PC-9 (cell line): ENCODE measurements at regions not wholly inside any gene's neighbourhood (a gene's known extent, or its start where the extent isn't known, plus 50 kb on each side); places are given as distances from the start of the nearest gene placed in this dataset.

Source experiments
- BruUV-seq: library from RNA; stranded (reverse); fragments of 400-500 nt; replicated peaks from 2 replicates; lab custom pipeline; 2021; lab: Mats Ljungman, UMichigan
- CTCF ChIA-PET: fragments of 300-600 bp; sonication (Branson Sonifier 250); formaldehyde crosslinking; loops from one replicate; lab custom pipeline; 2022; ENCODE audit warnings: antibody characterized with exemption; lab: Charles Lee
- POLR2A ChIA-PET: fragments of 300-600 bp; sonication (Branson Sonifier 250); formaldehyde crosslinking; loops from one replicate; lab custom pipeline; 2022; ENCODE audit warnings: antibody characterized with exemption; ENCODE audit not compliant: unreplicated experiment; lab: Charles Lee
- DNase-seq, 2 experiments: peaks; one replicate each; pipeline versions ENCODE4 v3.0.0 to v3.0.0-alpha.2; 2015 to 2022; ENCODE audit warnings: mixed read lengths in 1 of 2
- H2AFZ ChIP-seq: fragments of 200-600 bp; sonication (generic); 2 replicates; pipeline ENCODE4 v1.8.1; 2017; ENCODE audit warnings: antibody characterized with exemption
- H3F3A ChIP-seq: fragments of 200-600 bp; sonication (generic); 2 replicates; pipeline ENCODE4 v1.8.1; 2017; ENCODE audit warnings: antibody characterized with exemption, mild to moderate bottlenecking, low read depth; ENCODE audit not compliant: insufficient read depth
- H3K27ac ChIP-seq: fragments of 200-600 bp; sonication (generic); 2 replicates; pipeline ENCODE4 v1.6.1; 2016; ENCODE audit warnings: mixed run types
- H3K27me3 ChIP-seq: fragments of 200-600 bp; sonication (generic); 2 replicates; pipeline ENCODE4 v1.6.1; 2016; ENCODE audit warnings: low read depth, mixed run types; ENCODE audit not compliant: insufficient read depth
- H3K36me3 ChIP-seq: fragments of 200-600 bp; sonication (generic); 2 replicates; pipeline ENCODE4 v1.6.1; 2016; ENCODE audit warnings: low read depth, mixed run types
- H3K4me1 ChIP-seq: fragments of 200-600 bp; sonication (generic); replicated peaks from 2 replicates; pipeline ENCODE4 v1.6.1; 2016; ENCODE audit warnings: mixed run types; ENCODE audit not compliant: insufficient read depth
- H3K4me2 ChIP-seq: fragments of 200-600 bp; sonication (generic); 2 replicates; pipeline ENCODE4 v1.6.1; 2017; ENCODE audit warnings: mixed run types
- H3K4me3 ChIP-seq: fragments of 200-600 bp; sonication (generic); 2 replicates; pipeline ENCODE4 v1.6.1; 2016; ENCODE audit warnings: mixed run types
- H3K79me2 ChIP-seq: fragments of 200-600 bp; sonication (generic); 2 replicates; pipeline ENCODE4 v1.6.1; 2017; ENCODE audit warnings: low read depth, mixed run types
- H3K9me2 ChIP-seq: fragments of 200-600 bp; sonication (generic); 2 replicates; pipeline ENCODE4 v1.8.1; 2017; ENCODE audit warnings: mild to moderate bottlenecking; ENCODE audit not compliant: insufficient read depth
- H3K9me3 ChIP-seq: fragments of 200-600 bp; sonication (generic); 2 replicates; pipeline ENCODE4 v1.8.1; 2016; ENCODE audit warnings: low read depth; ENCODE audit not compliant: insufficient read depth
- H4K20me1 ChIP-seq: fragments of 200-600 bp; sonication (generic); 2 replicates; pipeline ENCODE4 v1.8.1; 2017; ENCODE audit not compliant: insufficient read depth
- CTCF ChIP-seq: fragments of 200-600 bp; sonication (generic); conservative IDR thresholded peaks from 2 replicates; pipeline ENCODE4 v1.6.1; 2017; ENCODE audit warnings: mixed run types, antibody characterized with exemption, mild to moderate bottlenecking, moderate library complexity
- EZH2 ChIP-seq: fragments of 200-600 bp; sonication (generic); IDR thresholded peaks from 2 replicates; pipeline ENCODE4 v1.8.0; 2017; ENCODE audit warnings: antibody characterized with exemption, low read depth
- intact Hi-C: fragments of 100-400 bp; cut with micrococcal nuclease; formaldehyde crosslinking; loops from one replicate; pipeline ENCODE4 v1.10.0; 2022; ENCODE audit not compliant: unreplicated experiment

- Histone ChIP-seq H2AFZ (no peak overlapping the region), H3K9me2 (no peaks in the 10 kb centered on the region), H3K27me3 (no peaks in the 10 kb centered on the region), H3K9me3 (no peaks in the 10 kb centered on the region), H3F3A (no peaks in the 10 kb centered on the region), H3K79me2 (no peaks in the 10 kb centered on the region), H3K4me1 (no peaks in the 10 kb centered on the region), H3K4me2 (no peak overlapping the region), H3K4me3 (no peak overlapping the region), H3K36me3 (no peaks in the 10 kb centered on the region), H3K27ac (no peak overlapping the region), H4K20me1 (no peaks in the 10 kb centered on the region)
- ChIA-PET CTCF (no interaction called here), POLR2A (no interaction called here)
- intact Hi-C loops = no loop called here
- TF ChIP-seq EZH2 (no peak), CTCF (no peak)
- no TSS peak for BruUV-seq
- no peak for DNase-seq
Observed at GRCh38 chr21:16550118-16550517, 820.3 kb downstream of the USP25 start.

- Histone ChIP-seq H2AFZ (no peak overlapping the region), H3K9me3 (0 out of 2 replicates have a peak, but pooled peaks cover 7% of the 10 kb centered on the region), H3K79me2 (no peaks in the 10 kb centered on the region), H3K4me3 (no peak overlapping the region), H3K4me1 (no peaks in the 10 kb centered on the region), H3K4me2 (no peak overlapping the region), H3K36me3 (no peaks in the 10 kb centered on the region), H3K27me3 (no peaks in the 10 kb centered on the region), H3K9me2 (no peaks in the 10 kb centered on the region), H3F3A (no peaks in the 10 kb centered on the region), H3K27ac (no peak overlapping the region), H4K20me1 (no peaks in the 10 kb centered on the region)
- DNase-seq = no peak
- no TSS peak for BruUV-seq
- ChIA-PET CTCF (no interaction called here), POLR2A (no interaction called here)
- intact Hi-C loops = no loop called here
- TF ChIP-seq EZH2 (no peak), CTCF (no peak)
Observed at GRCh38 chr21:16550917-16551741, 821.3 kb downstream of the USP25 start.

GRCh38 chr21:16552880-16553279 is 823.1 kb downstream of the USP25 start:
- Histone ChIP-seq H3K27ac (no peak overlapping the region), H3F3A (no peaks in the 10 kb centered on the region), H2AFZ (no peak overlapping the region), H3K4me3 (no peak overlapping the region), H4K20me1 (no peaks in the 10 kb centered on the region), H3K4me1 (no peaks in the 10 kb centered on the region), H3K9me3 (0 out of 2 replicates have a peak, but pooled peaks cover 7% of the 10 kb centered on the region), H3K27me3 (no peaks in the 10 kb centered on the region), H3K4me2 (no peak overlapping the region), H3K9me2 (no peaks in the 10 kb centered on the region), H3K79me2 (no peaks in the 10 kb centered on the region), H3K36me3 (no peaks in the 10 kb centered on the region)
- ChIA-PET POLR2A (no interaction called here), CTCF (no interaction called here)
- intact Hi-C loops = no loop called here
- no peak for DNase-seq
- no TSS peak for BruUV-seq
- TF ChIP-seq EZH2 (no peak), CTCF (no peak)
